GM19025 (cell line): ENCODE measurements at regions not wholly inside any gene's neighbourhood (a gene's known extent, or its start where the extent isn't known, plus 50 kb on each side); places are given as distances from the start of the nearest gene placed in this dataset.
"Not testable (repeated sequence)": the region's sequence is repeated elsewhere in the genome, so short reads cannot be mapped to it uniquely, and the experiment has no call there.

ENCODE experiments used
- ATAC-seq: cut with Tn5 transposase; IDR thresholded peaks from one replicate; pipeline ENCODE4 v1.9.1; 2021; ENCODE audit warnings: mild to moderate bottlenecking, low read depth, moderate library complexity; ENCODE audit not compliant: unreplicated experiment

GRCh38 chr10:76621886-76622620 is 1015.6 kb downstream of the KCNMA1 start:
- ATAC-seq = no peak

GRCh38 chr10:76618641-76619040 is 1019.0 kb downstream of the KCNMA1 start:
- no peak for ATAC-seq

- no peak for ATAC-seq
These were observed 1019.4 kb downstream of the KCNMA1 start for GRCh38 chr10:76618171-76618570.

- not testable (repeated sequence) for ATAC-seq
These were observed 1020.9 kb downstream of the KCNMA1 start for GRCh38 chr10:76616666-76617065.

GRCh38 chr10:76615049-76615448 is 1022.6 kb downstream of the KCNMA1 start:
- ATAC-seq = no peak
